GM18505 (cell line): ENCODE measurements at regions not wholly inside any gene's neighbourhood (a gene's known extent, or its start where the extent isn't known, plus 50 kb on each side); places are given as distances from the start of the nearest gene placed in this dataset.
"Not testable (repeated sequence)": the region's sequence is repeated elsewhere in the genome, so short reads cannot be mapped to it uniquely, and the experiment has no call there.

Experiments used
- ATAC-seq: cut with Tn5 transposase; IDR thresholded peaks from one replicate; pipeline ENCODE4 v1.9.1; 2021; ENCODE audit not compliant: unreplicated experiment
- POLR2A ChIP-seq: IDR thresholded peaks from 4 replicates; pipeline ENCODE4 v1.6.1; 2011; ENCODE audit warnings: borderline replicate concordance; ENCODE audit not compliant: insufficient read depth, insufficient read length; ENCODE audit errors: extremely low read depth

GRCh38 chr1:168424281-168424680 is 119.5 kb downstream of the XCL2 start:
- ATAC-seq: no peak
- no peak for TF ChIP-seq POLR2A

- TF ChIP-seq POLR2A: no peak
- no peak for ATAC-seq
Observed at GRCh38 chr1:168422203-168422847, 121.5 kb downstream of the XCL2 start.

- ATAC-seq: no peak
- TF ChIP-seq POLR2A: no peak
Observed at GRCh38 chr1:168421399-168422004, 122.3 kb downstream of the XCL2 start.

- no peak for TF ChIP-seq POLR2A
- ATAC-seq: no peak
Observed at GRCh38 chr1:168420177-168420576, 123.6 kb downstream of the XCL2 start.

- no peak for TF ChIP-seq POLR2A
- ATAC-seq: no peak
Observed at GRCh38 chr1:168419736-168420135, 124.1 kb downstream of the XCL2 start.

- no peak for ATAC-seq
- no peak for TF ChIP-seq POLR2A
Observed at GRCh38 chr1:168416220-168416619, 127.6 kb downstream of the XCL2 start.

GRCh38 chr1:168414914-168415313 is 128.9 kb downstream of the XCL2 start:
- TF ChIP-seq POLR2A: no peak
- no peak for ATAC-seq

- no peak for TF ChIP-seq POLR2A
- no peak for ATAC-seq
Observed at GRCh38 chr1:168410464-168410863, 129.8 kb downstream of the TBX19 start.

GRCh38 chr1:168408884-168409283 is 128.2 kb downstream of the TBX19 start:
- no peak for TF ChIP-seq POLR2A
- peak; percentile 52 for ATAC-seq

GRCh38 chr1:168408539-168408865 is 127.8 kb downstream of the TBX19 start:
- no peak for TF ChIP-seq POLR2A
- no peak for ATAC-seq

- TF ChIP-seq POLR2A: no peak
- ATAC-seq: no peak
Observed at GRCh38 chr1:168407832-168408538, 127.3 kb downstream of the TBX19 start.

GRCh38 chr1:168405906-168406549 is 125.4 kb downstream of the TBX19 start:
- ATAC-seq: no peak
- TF ChIP-seq POLR2A: no peak

- no peak for ATAC-seq
- TF ChIP-seq POLR2A: no peak
Observed at GRCh38 chr1:168403140-168403539, 122.5 kb downstream of the TBX19 start.

GRCh38 chr1:168402466-168402865 is 121.8 kb downstream of the TBX19 start:
- ATAC-seq: not testable (repeated sequence)
